ENCODE measurements at regions not wholly inside any gene's neighbourhood (a gene's known extent, or its start where the extent isn't known, plus 50 kb on each side); places are given as distances from the start of the nearest gene placed in this dataset.

GRCh38 chr14:98914942-98915341, 357.1 kb downstream of the BCL11B start:
- no peaks in the 10 kb centered on the region for H3K4me1 ChIP-seq (ENCODE audit: control insufficient read depth, extremely low read depth, insufficient read depth, low read length)
- no peaks in the 10 kb centered on the region for H3K36me3 ChIP-seq (ENCODE audit: control insufficient read depth in 2 of 2, extremely low read depth in 1 of 2, insufficient read depth in 2 of 2, low read length in 2 of 2)
- no peaks in the 10 kb centered on the region for H3K9me1 ChIP-seq (replicated peaks; ENCODE audit: control insufficient read depth, extremely low read depth, insufficient read depth, low read length)
- no peak for FAIRE-seq
- no peak overlapping the region for H3K27ac ChIP-seq (ENCODE audit: insufficient read depth, low read depth, low read length)
- ChIA-PET POLR2A (no interaction called here), CTCF (no interaction called here)
- BruUV-seq (replicated peaks): no TSS peak
- no peak overlapping the region for H3K9ac ChIP-seq (replicated peaks; ENCODE audit: extremely low read depth, insufficient read depth, low read length)
- H4K20me1 ChIP-seq (replicated peaks; ENCODE audit: control insufficient read depth, extremely low read depth, insufficient read depth, low read length): no peaks in the 10 kb centered on the region
- DNase-seq (ENCODE audit: low read depth, low spot score): no peak
- H3K9me3 ChIP-seq (replicated peaks; ENCODE audit: control insufficient read depth, insufficient read depth, low read length): peaks cover 8% of the 10 kb centered on the region
- H3K79me2 ChIP-seq (ENCODE audit: control insufficient read depth, insufficient read depth, low read length): no peaks in the 10 kb centered on the region
- intact Hi-C loops (cut with micrococcal nuclease): no loop called here
- no peak overlapping the region for H3K4me2 ChIP-seq (ENCODE audit: insufficient read depth, low read length)
- no peaks in the 10 kb centered on the region for H3K27me3 ChIP-seq (ENCODE audit: control insufficient read depth in 2 of 2, insufficient read depth in 2 of 2, low read length in 2 of 2)
- TF ChIP-seq EZH2 (IDR thresholded peaks at IDR 0.05; ENCODE audit: borderline replicate concordance, low read depth, low read length, severe bottlenecking) (no peak), GATA2 (IDR thresholded peaks at IDR 0.05; ENCODE audit: insufficient read depth, insufficient read length, low read depth, low read length) (no peak)
- no peak overlapping the region for H2AFZ ChIP-seq (ENCODE audit: low read depth, low read length)
- no peak overlapping the region for H3K4me3 ChIP-seq (replicated peaks in 1 of 3; ENCODE audit: insufficient read depth in 1 of 3, low read depth in 1 of 3, low read length in 3 of 3)
- dilution Hi-C loops (cut with MboI; ENCODE audit: extremely low pct_ligation_motif_present, low sequenced_read_pairs): no loop called here

- H3K9ac ChIP-seq (replicated peaks; ENCODE audit: extremely low read depth, insufficient read depth, low read length): no peak overlapping the region
- H2AFZ ChIP-seq (ENCODE audit: low read depth, low read length): no peak overlapping the region
- no peaks in the 10 kb centered on the region for H3K27me3 ChIP-seq (ENCODE audit: control insufficient read depth in 2 of 2, insufficient read depth in 2 of 2, low read length in 2 of 2)
- no peaks in the 10 kb centered on the region for H3K4me1 ChIP-seq (ENCODE audit: control insufficient read depth, extremely low read depth, insufficient read depth, low read length)
- no peak for FAIRE-seq
- TF ChIP-seq EZH2 (IDR thresholded peaks at IDR 0.05; ENCODE audit: borderline replicate concordance, low read depth, low read length, severe bottlenecking) (no peak), JUN (IDR thresholded peaks at IDR 0.05; ENCODE audit: borderline replicate concordance, insufficient read depth, insufficient read length, low read depth) (no peak), POLR2AphosphoS5 (IDR thresholded peaks at IDR 0.05; ENCODE audit: insufficient read depth, low read depth, low read length) (no peak), MYC (IDR thresholded peaks at IDR 0.05; ENCODE audit: low read depth, low read length) (no peak), FOS (IDR thresholded peaks at IDR 0.05; ENCODE audit: borderline replicate concordance, insufficient read depth, low read length) (no peak), POLR2A (IDR thresholded peaks at IDR 0.05; ENCODE audit: low read depth, low read length) (no peak), CTCF (IDR thresholded peaks at IDR 0.05; ENCODE audit: extremely low read depth in 1 of 2, insufficient read depth in 1 of 2, low read depth in 1 of 2, low read length in 2 of 2) (no peak), GATA2 (IDR thresholded peaks at IDR 0.05; ENCODE audit: insufficient read depth, insufficient read length, low read depth, low read length) (no peak), MAX (IDR thresholded peaks at IDR 0.05; ENCODE audit: insufficient read depth, insufficient read length) (no peak)
- POLR2A ChIA-PET: no interaction called here
- no peaks in the 10 kb centered on the region for H3K36me3 ChIP-seq (ENCODE audit: control insufficient read depth in 2 of 2, extremely low read depth in 1 of 2, insufficient read depth in 2 of 2, low read length in 2 of 2)
- H3K9me1 ChIP-seq (replicated peaks; ENCODE audit: control insufficient read depth, extremely low read depth, insufficient read depth, low read length): no peaks in the 10 kb centered on the region
- BruUV-seq (replicated peaks): no TSS peak
- no peak for DNase-seq (ENCODE audit: low read depth, low spot score)
- dilution Hi-C loops (cut with MboI; ENCODE audit: extremely low pct_ligation_motif_present, low sequenced_read_pairs) (no loop called here), intact Hi-C loops (cut with micrococcal nuclease) (no loop called here)
- H3K9me3 ChIP-seq (replicated peaks; ENCODE audit: control insufficient read depth, insufficient read depth, low read length): peaks cover 8% of the 10 kb centered on the region
- H3K79me2 ChIP-seq (ENCODE audit: control insufficient read depth, insufficient read depth, low read length): no peaks in the 10 kb centered on the region
- CTCF ChIA-PET: no interaction called here
- H3K27ac ChIP-seq (ENCODE audit: insufficient read depth, low read depth, low read length): no peak overlapping the region
- no peak overlapping the region for H3K4me3 ChIP-seq (replicated peaks in 1 of 3; ENCODE audit: insufficient read depth in 1 of 3, low read depth in 1 of 3, low read length in 3 of 3)
- H4K20me1 ChIP-seq (replicated peaks; ENCODE audit: control insufficient read depth, extremely low read depth, insufficient read depth, low read length): no peaks in the 10 kb centered on the region
- H3K4me2 ChIP-seq (ENCODE audit: insufficient read depth, low read length): no peak overlapping the region
These were observed 356.4 kb downstream of the BCL11B start for GRCh38 chr14:98915625-98916024.
